GM18511 (cell line): ENCODE measurements at regions not wholly inside any gene's neighbourhood (a gene's known extent, or its start where the extent isn't known, plus 50 kb on each side); places are given as distances from the start of the nearest gene placed in this dataset.

ENCODE experiments used
- ATAC-seq: cut with Tn5 transposase; IDR thresholded peaks from one replicate; pipeline ENCODE4 v1.9.1; 2021; ENCODE audit warnings: mild to moderate bottlenecking, moderate library complexity; ENCODE audit not compliant: unreplicated experiment

DNA sequence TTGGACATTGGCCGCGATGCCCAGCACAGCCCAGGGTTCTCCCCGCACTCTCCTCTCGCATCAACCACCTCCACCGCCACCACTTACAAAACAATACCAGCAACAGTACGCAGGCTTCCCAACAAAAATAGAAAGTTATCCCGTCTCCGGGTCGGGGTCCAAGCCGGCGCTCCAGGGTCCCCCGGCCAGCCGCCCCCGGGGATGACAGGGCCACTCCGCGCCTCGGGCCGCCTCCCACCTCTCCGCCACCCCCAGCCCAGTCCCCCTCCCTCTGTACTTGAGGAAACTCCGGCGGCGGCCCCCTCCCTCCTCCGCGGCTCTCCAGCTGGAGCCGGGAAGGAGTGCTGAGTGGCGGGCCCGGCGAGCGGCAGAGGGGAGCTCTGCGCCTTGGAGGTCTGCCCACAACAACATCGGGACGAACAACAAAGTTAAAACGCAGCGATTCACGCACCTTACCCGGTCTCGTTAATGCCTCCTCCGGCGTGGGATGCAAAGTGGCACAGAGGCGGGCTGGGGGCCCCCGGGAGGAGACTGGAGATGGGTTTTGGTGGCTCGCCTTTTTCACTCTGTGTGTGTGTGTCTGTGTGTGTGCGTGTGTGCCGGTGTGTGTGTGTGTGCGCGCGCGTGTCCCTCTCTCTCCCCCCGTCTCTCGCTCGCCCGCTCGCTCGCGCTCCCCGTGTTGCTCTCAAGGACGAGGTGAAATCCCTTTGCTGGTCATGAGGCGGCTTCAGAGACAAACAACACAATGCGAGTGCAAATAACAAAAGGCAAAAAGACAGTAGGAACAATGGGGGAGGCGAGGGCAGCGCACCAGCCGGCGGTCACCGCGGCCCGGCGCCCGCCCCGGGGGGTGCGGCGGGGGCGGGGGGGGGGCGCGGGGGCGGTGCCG lies 386.8 kb downstream of the BCAT1 start:
- ATAC-seq: peak; percentile 34

DNA sequence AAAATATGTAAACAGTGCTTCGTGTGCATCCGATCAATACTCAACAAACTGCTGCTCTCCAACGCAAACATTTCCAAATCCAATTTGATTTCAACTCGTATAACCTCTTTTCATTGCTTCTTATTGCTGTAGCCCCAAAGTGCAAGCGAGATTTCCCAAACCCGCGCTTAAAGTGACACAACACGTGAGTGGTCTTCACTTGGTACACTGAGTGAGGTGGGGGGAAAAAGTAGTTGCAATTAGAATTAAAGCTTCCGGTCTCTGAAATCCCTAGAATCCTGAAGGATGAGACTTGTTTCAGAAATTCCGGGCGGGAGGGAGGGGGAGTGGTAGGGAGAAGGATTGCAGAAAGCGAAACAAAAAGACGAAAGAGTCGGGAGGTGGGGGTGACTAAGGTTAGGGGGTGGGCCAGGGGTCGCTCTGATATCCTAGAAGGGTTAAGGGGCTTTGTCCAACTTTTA lies 387.5 kb downstream of the BCAT1 start:
- ATAC-seq: no peak

GRCh38 chr12:24560831-24561271 lies 388.1 kb downstream of the BCAT1 start:
- ATAC-seq: no peak

- ATAC-seq: no peak
These were observed 388.6 kb downstream of the BCAT1 start for GRCh38 chr12:24560192-24560775.

DNA sequence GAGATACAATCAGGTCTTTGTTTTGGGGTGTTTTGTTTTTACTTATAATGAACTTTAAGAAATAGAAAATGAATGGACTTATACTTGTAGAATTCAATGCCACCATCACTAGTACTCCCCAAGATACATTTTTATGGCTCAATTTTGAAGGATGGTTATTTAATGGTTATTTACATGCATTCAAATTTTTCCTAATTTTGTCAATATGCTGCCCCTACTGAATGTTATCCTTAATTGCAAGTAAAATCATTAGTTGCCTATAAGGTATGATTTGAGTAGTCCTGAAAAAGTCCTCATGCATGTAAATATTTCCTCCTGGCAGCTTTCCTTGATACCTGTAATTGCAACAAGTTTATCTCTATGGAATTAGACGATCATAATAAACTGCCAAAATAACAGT lies 391.2 kb downstream of the BCAT1 start:
- ATAC-seq: no peak

- no peak for ATAC-seq
These were observed 393.2 kb downstream of the BCAT1 start for GRCh38 chr12:24555730-24556129.

DNA sequence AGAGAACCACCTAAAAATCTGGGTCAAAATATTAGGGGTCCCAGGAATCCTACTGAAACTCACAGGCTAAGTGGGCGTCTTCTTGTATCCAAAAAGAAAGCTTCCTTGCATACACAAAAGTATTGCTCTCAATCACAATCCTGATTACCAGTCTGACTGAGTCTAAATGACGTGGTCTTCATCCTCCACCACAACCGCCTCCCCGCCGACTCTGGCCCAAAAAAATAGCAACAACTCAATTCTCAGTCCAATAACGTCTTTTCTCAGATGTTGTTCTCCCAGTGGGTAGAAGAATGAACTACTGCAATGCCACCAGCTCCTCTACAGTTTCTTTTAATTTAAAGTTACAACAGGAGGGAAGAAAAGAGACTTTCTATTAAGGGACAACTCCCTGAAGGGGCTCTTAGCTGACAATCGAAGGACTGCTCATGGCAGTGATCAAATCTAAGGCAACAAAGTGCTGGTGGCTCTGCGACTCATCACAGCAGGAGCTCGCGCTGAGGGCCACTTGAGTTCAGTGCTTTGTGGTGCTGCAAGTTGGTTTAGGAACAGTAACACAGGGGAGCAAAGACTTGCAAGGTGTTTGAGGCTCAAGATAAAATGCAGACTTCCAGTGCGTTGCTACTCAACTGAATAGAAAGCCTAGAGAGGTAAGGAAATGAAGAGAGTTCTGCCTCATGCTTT lies 394.1 kb downstream of the BCAT1 start:
- no peak for ATAC-seq

GRCh38 chr12:24553259-24553658 lies 395.6 kb downstream of the BCAT1 start:
- no peak for ATAC-seq

GRCh38 chr12:24551163-24551786 lies 397.6 kb downstream of the BCAT1 start:
- ATAC-seq: no peak

- ATAC-seq: no peak
These were observed 398.3 kb downstream of the BCAT1 start for GRCh38 chr12:24550609-24551008.

GRCh38 chr12:24546661-24547060 lies 402.2 kb downstream of the BCAT1 start:
- ATAC-seq: no peak

DNA sequence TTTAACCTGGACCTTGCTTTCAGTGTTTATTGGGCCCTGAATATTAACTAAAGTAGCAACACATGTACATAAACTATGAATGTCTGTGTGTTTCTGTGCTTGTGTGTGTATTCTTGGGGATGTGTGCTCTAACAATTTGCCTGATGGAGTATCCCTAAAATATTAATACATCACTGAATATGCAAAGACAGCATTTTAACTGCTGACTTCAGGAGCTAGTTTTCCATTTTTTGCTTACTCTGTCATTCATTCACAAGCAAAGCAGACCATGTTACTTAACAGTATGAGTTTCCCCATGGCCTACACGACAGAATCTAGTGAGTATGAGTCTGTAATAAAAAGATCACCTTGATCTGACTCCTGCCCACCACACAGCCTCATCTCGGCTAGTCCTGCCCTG lies 402.8 kb downstream of the BCAT1 start:
- no peak for ATAC-seq

DNA sequence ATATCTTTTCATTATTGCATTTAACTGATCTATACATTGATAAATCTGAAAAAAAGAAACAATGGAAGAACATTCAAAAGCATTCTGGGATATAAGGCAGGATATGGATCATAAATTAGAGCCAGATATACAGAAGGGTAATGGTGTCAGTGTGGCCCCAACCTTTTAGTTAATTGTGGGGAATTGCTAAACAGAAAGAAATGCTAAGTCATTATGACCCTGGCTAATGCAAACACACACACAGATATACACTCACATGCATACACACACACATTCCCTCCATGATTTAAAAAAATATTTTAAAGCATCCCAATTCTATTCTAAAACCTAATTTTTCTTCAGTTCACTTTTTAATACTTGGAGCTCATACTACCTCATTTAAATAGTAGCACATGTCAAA lies 404.5 kb downstream of the BCAT1 start:
- ATAC-seq: no peak

DNA sequence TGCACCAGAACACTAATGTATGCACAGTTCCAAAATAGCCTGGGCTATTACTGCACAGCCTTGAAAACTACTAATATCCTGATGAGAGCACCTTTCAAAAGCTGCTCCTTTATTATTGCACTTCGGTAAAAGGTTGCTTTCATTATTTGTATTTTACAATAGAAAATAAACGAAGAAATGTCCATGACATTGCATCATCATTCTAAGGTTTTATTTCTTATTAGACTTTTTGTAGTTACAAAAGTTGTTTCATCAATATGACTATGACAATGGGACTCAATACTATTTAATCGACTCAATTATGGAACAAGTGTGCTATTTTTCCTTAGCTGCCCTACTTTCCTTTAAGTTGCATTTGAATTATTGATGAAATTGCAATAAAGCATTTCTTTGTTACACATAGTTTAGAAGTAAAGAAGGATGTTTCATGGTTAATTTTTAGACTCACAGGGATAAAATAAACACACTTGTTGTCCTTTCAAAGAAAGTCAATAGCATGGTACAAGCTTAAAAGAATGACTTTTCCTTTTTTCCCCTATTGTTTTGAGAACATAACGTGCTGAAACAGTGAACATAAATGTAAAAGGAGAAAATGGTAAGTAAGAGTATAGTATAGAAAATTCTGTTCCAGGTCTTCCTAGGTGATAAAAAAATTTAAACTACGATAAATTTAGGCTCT lies 407.6 kb downstream of the BCAT1 start:
- no peak for ATAC-seq

- ATAC-seq: no peak
These were observed 409.3 kb downstream of the BCAT1 start for GRCh38 chr12:24539646-24540045.

GRCh38 chr12:24537083-24537860 lies 411.6 kb downstream of the BCAT1 start:
- no peak for ATAC-seq

GRCh38 chr12:24535334-24536069 lies 413.4 kb downstream of the BCAT1 start:
- no peak for ATAC-seq

DNA sequence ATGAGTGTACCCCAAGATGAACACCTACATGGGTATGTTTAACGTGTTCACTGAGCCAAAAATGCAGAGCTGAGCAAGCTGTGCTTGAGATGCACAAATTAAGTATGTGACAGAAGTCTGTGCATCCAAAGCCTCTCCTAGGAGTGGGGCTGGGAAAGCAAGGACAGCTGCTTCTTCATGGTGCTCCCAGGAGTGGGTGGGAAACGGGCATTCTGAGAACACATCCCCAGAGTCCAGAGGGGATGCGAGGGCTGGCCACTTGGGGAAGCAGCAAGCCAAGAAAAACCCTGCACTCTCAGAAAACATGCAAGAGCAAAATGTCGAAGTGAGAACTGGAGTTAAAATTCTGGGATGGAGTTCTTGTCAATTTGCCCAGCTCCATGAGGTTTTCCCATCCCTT lies 414.3 kb downstream of the BCAT1 start:
- no peak for ATAC-seq

GRCh38 chr12:24533716-24534352 lies 415.1 kb downstream of the BCAT1 start:
- ATAC-seq: no peak
